Neural cell (in vitro differentiated cells): ENCODE measurements at regions not wholly inside any gene's neighbourhood (a gene's known extent, or its start where the extent isn't known, plus 50 kb on each side); places are given as distances from the start of the nearest gene placed in this dataset.

Experiments used
- EP300 ChIP-seq: fragments of 450-650 bp; conservative IDR thresholded peaks from 2 replicates; pipeline ENCODE4 v1.6.1; 2014; ENCODE audit warnings: antibody characterized with exemption, mild to moderate bottlenecking, moderate library complexity; ENCODE audit not compliant: poor library complexity, severe bottlenecking
- EZH2 ChIP-seq: fragments of 200-600, 300-800 bp; shearing (Covaris generic), sonication (generic); IDR thresholded peaks from 2 replicates; pipeline ENCODE4 v1.6.1; 2014; ENCODE audit warnings: antibody characterized with exemption, low read length, borderline replicate concordance, mild to moderate bottlenecking; ENCODE audit not compliant: insufficient read depth, poor library complexity, severe bottlenecking
- MXI1 ChIP-seq: fragments of 450-650 bp; conservative IDR thresholded peaks from 2 replicates; pipeline ENCODE4 v1.6.1; 2014; ENCODE audit warnings: antibody characterized with exemption, mild to moderate bottlenecking; ENCODE audit not compliant: poor library complexity, severe bottlenecking
- POLR2AphosphoS5 ChIP-seq: IDR thresholded peaks from 2 replicates; pipeline ENCODE4 v1.6.1; 2012
- RAD21 ChIP-seq: fragments of 450-650 bp; conservative IDR thresholded peaks from 2 replicates; pipeline ENCODE4 v1.6.1; 2014; ENCODE audit warnings: antibody characterized with exemption, mild to moderate bottlenecking, moderate library complexity
- SMC3 ChIP-seq: fragments of 450-650 bp; conservative IDR thresholded peaks from 2 replicates; pipeline ENCODE4 v1.6.1; 2014; ENCODE audit warnings: antibody characterized with exemption, mild to moderate bottlenecking, moderate library complexity; ENCODE audit not compliant: poor library complexity
- TAF1 ChIP-seq: IDR thresholded peaks from 2 replicates; pipeline ENCODE4 v1.6.1; 2012; ENCODE audit warnings: low read depth
- TF ChIP-seq, protein P1 (sequence below): fragments of 450-650 bp; IDR thresholded peaks from 2 replicates; pipeline ENCODE4 v1.5.1; 2014; ENCODE audit warnings: antibody characterized with exemption, mild to moderate bottlenecking, moderate library complexity; ENCODE audit not compliant: poor library complexity, severe bottlenecking
- TF ChIP-seq, protein P2 (sequence below): IDR thresholded peaks from 2 replicates; pipeline ENCODE4 v1.6.1; 2012; ENCODE audit warnings: borderline replicate concordance

GRCh38 chr21:19031953-19032352, 628.4 kb upstream of the TMPRSS15 start:
- TF ChIP-seq, protein P1, sequence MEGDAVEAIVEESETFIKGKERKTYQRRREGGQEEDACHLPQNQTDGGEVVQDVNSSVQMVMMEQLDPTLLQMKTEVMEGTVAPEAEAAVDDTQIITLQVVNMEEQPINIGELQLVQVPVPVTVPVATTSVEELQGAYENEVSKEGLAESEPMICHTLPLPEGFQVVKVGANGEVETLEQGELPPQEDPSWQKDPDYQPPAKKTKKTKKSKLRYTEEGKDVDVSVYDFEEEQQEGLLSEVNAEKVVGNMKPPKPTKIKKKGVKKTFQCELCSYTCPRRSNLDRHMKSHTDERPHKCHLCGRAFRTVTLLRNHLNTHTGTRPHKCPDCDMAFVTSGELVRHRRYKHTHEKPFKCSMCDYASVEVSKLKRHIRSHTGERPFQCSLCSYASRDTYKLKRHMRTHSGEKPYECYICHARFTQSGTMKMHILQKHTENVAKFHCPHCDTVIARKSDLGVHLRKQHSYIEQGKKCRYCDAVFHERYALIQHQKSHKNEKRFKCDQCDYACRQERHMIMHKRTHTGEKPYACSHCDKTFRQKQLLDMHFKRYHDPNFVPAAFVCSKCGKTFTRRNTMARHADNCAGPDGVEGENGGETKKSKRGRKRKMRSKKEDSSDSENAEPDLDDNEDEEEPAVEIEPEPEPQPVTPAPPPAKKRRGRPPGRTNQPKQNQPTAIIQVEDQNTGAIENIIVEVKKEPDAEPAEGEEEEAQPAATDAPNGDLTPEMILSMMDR: no peak
- TF ChIP-seq RAD21: no peak
- TF ChIP-seq, protein P2, sequence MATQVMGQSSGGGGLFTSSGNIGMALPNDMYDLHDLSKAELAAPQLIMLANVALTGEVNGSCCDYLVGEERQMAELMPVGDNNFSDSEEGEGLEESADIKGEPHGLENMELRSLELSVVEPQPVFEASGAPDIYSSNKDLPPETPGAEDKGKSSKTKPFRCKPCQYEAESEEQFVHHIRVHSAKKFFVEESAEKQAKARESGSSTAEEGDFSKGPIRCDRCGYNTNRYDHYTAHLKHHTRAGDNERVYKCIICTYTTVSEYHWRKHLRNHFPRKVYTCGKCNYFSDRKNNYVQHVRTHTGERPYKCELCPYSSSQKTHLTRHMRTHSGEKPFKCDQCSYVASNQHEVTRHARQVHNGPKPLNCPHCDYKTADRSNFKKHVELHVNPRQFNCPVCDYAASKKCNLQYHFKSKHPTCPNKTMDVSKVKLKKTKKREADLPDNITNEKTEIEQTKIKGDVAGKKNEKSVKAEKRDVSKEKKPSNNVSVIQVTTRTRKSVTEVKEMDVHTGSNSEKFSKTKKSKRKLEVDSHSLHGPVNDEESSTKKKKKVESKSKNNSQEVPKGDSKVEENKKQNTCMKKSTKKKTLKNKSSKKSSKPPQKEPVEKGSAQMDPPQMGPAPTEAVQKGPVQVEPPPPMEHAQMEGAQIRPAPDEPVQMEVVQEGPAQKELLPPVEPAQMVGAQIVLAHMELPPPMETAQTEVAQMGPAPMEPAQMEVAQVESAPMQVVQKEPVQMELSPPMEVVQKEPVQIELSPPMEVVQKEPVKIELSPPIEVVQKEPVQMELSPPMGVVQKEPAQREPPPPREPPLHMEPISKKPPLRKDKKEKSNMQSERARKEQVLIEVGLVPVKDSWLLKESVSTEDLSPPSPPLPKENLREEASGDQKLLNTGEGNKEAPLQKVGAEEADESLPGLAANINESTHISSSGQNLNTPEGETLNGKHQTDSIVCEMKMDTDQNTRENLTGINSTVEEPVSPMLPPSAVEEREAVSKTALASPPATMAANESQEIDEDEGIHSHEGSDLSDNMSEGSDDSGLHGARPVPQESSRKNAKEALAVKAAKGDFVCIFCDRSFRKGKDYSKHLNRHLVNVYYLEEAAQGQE: no peak
- TF ChIP-seq SMC3: no peak
- TF ChIP-seq MXI1: no peak
- TF ChIP-seq EP300: no peak
- TF ChIP-seq EZH2: no peak
- no peak for TF ChIP-seq TAF1
- no peak for TF ChIP-seq POLR2AphosphoS5
